Natural killer cell treated with Interleukin-12 subunit alpha and Interleukin-12 subunit beta and Interleukin-15 and Interleukin-18, amount 100 ng/mL, for 72 hours (primary cell): ENCODE measurements at regions not wholly inside any gene's neighbourhood (a gene's known extent, or its start where the extent isn't known, plus 50 kb on each side); places are given as distances from the start of the nearest gene placed in this dataset.

Experiments
- ATAC-seq, 2 donors: fragments of 150-1000 bp; cut with Tn5 transposase in 1 of 2; sonication (Bioruptor Pico), chemical (Tn5 transposase) in 1 of 2; 2 replicates each; pipeline ENCODE4 v1.10.0; 2021
- DNase-seq: peaks from one replicate; pipeline ENCODE4 v3.0.0; 2022; ENCODE audit warnings: low spot score
- H3K27ac Mint-ChIP-seq, 2 donors: 1 replicate in 1 of 2; 2 replicates in 1 of 2; pipeline ENCODE4 v1.8.0; 2022; ENCODE audit warnings: mixed read lengths in 2 of 2, mild to moderate bottlenecking in 1 of 2, moderate library complexity in 1 of 2
- H3K27me3 Mint-ChIP-seq, 2 donors: 1 replicate in 1 of 2; 2 replicates in 1 of 2; pipeline ENCODE4 v1.8.0; 2022; ENCODE audit warnings: mixed read lengths in 2 of 2
- H3K36me3 Mint-ChIP-seq: one replicate; pipeline ENCODE4 v1.8.0; 2022; ENCODE audit warnings: mixed read lengths
- H3K4me1 Mint-ChIP-seq, 2 donors: 1 replicate in 1 of 2; 2 replicates in 1 of 2; pipeline ENCODE4 v1.8.0; 2022; ENCODE audit warnings: low read depth in 2 of 2, mixed read lengths in 2 of 2, mild to moderate bottlenecking in 1 of 2
- H3K4me3 Mint-ChIP-seq: one replicate; pipeline ENCODE4 v1.8.0; 2022; ENCODE audit warnings: mixed read lengths
- H3K9me3 Mint-ChIP-seq: 2 replicates; pipeline ENCODE4 v1.8.0; 2022; ENCODE audit warnings: mixed read lengths

GRCh38 chr3:107063351-107063750 is 313.9 kb upstream of the CCDC54 start:
- H3K27ac Mint-ChIP-seq: no peak overlapping the region
- DNase-seq: no peak
- no peaks in the 10 kb centered on the region for H3K36me3 Mint-ChIP-seq
- H3K9me3 Mint-ChIP-seq: no peaks in the 10 kb centered on the region
- peaks cover 0 to 6% of the 10 kb centered on the region in 2 donors for H3K4me1 Mint-ChIP-seq
- no peak for ATAC-seq
- no peak overlapping the region for H3K4me3 Mint-ChIP-seq
- H3K27me3 Mint-ChIP-seq: peaks cover 9 to 30% of the 10 kb centered on the region in 2 donors

GRCh38 chr3:107064405-107065060 is 312.7 kb upstream of the CCDC54 start:
- no peak for DNase-seq
- no peaks in the 10 kb centered on the region for H3K9me3 Mint-ChIP-seq
- H3K36me3 Mint-ChIP-seq: no peaks in the 10 kb centered on the region
- no peak overlapping the region for H3K27ac Mint-ChIP-seq
- peaks cover 0 to 6% of the 10 kb centered on the region in 2 donors for H3K4me1 Mint-ChIP-seq
- ATAC-seq: peak in 1 of 2 donors; percentile 70
- H3K27me3 Mint-ChIP-seq: peaks cover 11 to 30% of the 10 kb centered on the region in 2 donors
- no peak overlapping the region for H3K4me3 Mint-ChIP-seq

- no peak for DNase-seq
- no peaks in the 10 kb centered on the region for H3K9me3 Mint-ChIP-seq
Measured at GRCh38 chr3:107065094-107065861, 312.0 kb upstream of the CCDC54 start.

GRCh38 chr3:107067421-107067820 is 309.8 kb upstream of the CCDC54 start:
- Mint-ChIP-seq H3K4me1 (peaks cover 0 to 6% of the 10 kb centered on the region in 2 donors), H3K36me3 (no peaks in the 10 kb centered on the region), H3K27me3 (peaks cover 11 to 19% of the 10 kb centered on the region in 2 donors), H3K9me3 (no peaks in the 10 kb centered on the region), H3K27ac (no peak overlapping the region), H3K4me3 (no peak overlapping the region)
- DNase-seq (no peak), ATAC-seq (no peak)

More at GRCh38 chr3:107065094-107065861, 312.0 kb upstream of the CCDC54 start:
- Mint-ChIP-seq H3K27me3 (peaks cover 11 to 30% of the 10 kb centered on the region in 2 donors), H3K27ac (no peak overlapping the region), H3K4me3 (no peak overlapping the region), H3K36me3 (no peaks in the 10 kb centered on the region), H3K4me1 (peaks cover 0 to 6% of the 10 kb centered on the region in 2 donors)
- ATAC-seq: no peak

- Mint-ChIP-seq H3K4me1 (peaks cover 0 to 6% of the 10 kb centered on the region in 2 donors), H3K36me3 (no peaks in the 10 kb centered on the region), H3K9me3 (no peaks in the 10 kb centered on the region), H3K4me3 (no peak overlapping the region), H3K27ac (no peak overlapping the region), H3K27me3 (peaks cover 8 to 12% of the 10 kb centered on the region in 2 donors)
- DNase-seq (no peak), ATAC-seq (no peak)
Measured at GRCh38 chr3:107068980-107069379, 308.3 kb upstream of the CCDC54 start.

GRCh38 chr3:107076946-107077345 is 300.3 kb upstream of the CCDC54 start:
- Mint-ChIP-seq H3K4me1 (no peaks in the 10 kb centered on the region), H3K9me3 (no peaks in the 10 kb centered on the region), H3K36me3 (no peaks in the 10 kb centered on the region), H3K27ac (no peak overlapping the region), H3K4me3 (no peak overlapping the region), H3K27me3 (peaks cover 0 to 2% of the 10 kb centered on the region in 2 donors)
- ATAC-seq (no peak), DNase-seq (no peak)

- H3K36me3 Mint-ChIP-seq: no peaks in the 10 kb centered on the region
- no peak overlapping the region for H3K4me3 Mint-ChIP-seq
- no peaks in the 10 kb centered on the region for H3K9me3 Mint-ChIP-seq
- peaks cover 0 to 2% of the 10 kb centered on the region in 2 donors for H3K27me3 Mint-ChIP-seq
- ATAC-seq: no peak
- no peak for DNase-seq
- no peaks in the 10 kb centered on the region for H3K4me1 Mint-ChIP-seq
- no peak overlapping the region for H3K27ac Mint-ChIP-seq
Measured at GRCh38 chr3:107077391-107077790, 299.8 kb upstream of the CCDC54 start.

- DNase-seq (no peak), ATAC-seq (no peak)
- H3K4me3 Mint-ChIP-seq: no peak overlapping the region
- H3K27ac Mint-ChIP-seq: no peak overlapping the region
- no peaks in the 10 kb centered on the region for H3K4me1 Mint-ChIP-seq
- no peaks in the 10 kb centered on the region for H3K9me3 Mint-ChIP-seq
- peaks cover 0 to 2% of the 10 kb centered on the region in 2 donors for H3K27me3 Mint-ChIP-seq
- H3K36me3 Mint-ChIP-seq: no peaks in the 10 kb centered on the region
Measured at GRCh38 chr3:107082527-107082926, 294.7 kb upstream of the CCDC54 start.

- no peak for DNase-seq
- ATAC-seq: no peak
- H3K4me1 Mint-ChIP-seq: no peaks in the 10 kb centered on the region
- H3K36me3 Mint-ChIP-seq: no peaks in the 10 kb centered on the region
- no peaks in the 10 kb centered on the region for H3K9me3 Mint-ChIP-seq
- H3K27me3 Mint-ChIP-seq: no peaks in the 10 kb centered on the region
- no peak overlapping the region for H3K4me3 Mint-ChIP-seq
- H3K27ac Mint-ChIP-seq: no peak overlapping the region
Measured at GRCh38 chr3:107085261-107085660, 292.0 kb upstream of the CCDC54 start.

- ATAC-seq: no peak
- H3K4me3 Mint-ChIP-seq: no peak overlapping the region
- H3K27me3 Mint-ChIP-seq: peaks cover 2 to 13% of the 10 kb centered on the region in 2 donors
- H3K9me3 Mint-ChIP-seq: no peaks in the 10 kb centered on the region
- H3K36me3 Mint-ChIP-seq: no peaks in the 10 kb centered on the region
- H3K4me1 Mint-ChIP-seq: no peaks in the 10 kb centered on the region
- no peak overlapping the region for H3K27ac Mint-ChIP-seq
- DNase-seq: no peak
Measured at GRCh38 chr3:107092121-107092520, 285.1 kb upstream of the CCDC54 start.

GRCh38 chr3:107098864-107099263 is 278.4 kb upstream of the CCDC54 start:
- Mint-ChIP-seq H3K27me3 (peaks cover 2 to 11% of the 10 kb centered on the region in 2 donors), H3K9me3 (no peaks in the 10 kb centered on the region), H3K27ac (no peak overlapping the region), H3K36me3 (no peaks in the 10 kb centered on the region), H3K4me3 (no peak overlapping the region), H3K4me1 (no peaks in the 10 kb centered on the region)
- no peak for DNase-seq
- ATAC-seq: no peak

GRCh38 chr3:107100137-107100536 is 277.1 kb upstream of the CCDC54 start:
- peaks cover 0 to 13% of the 10 kb centered on the region in 2 donors for H3K27me3 Mint-ChIP-seq
- DNase-seq (no peak), ATAC-seq (no peak)
- no peak overlapping the region for H3K27ac Mint-ChIP-seq
- H3K9me3 Mint-ChIP-seq: no peaks in the 10 kb centered on the region
- no peaks in the 10 kb centered on the region for H3K4me1 Mint-ChIP-seq
- H3K36me3 Mint-ChIP-seq: no peaks in the 10 kb centered on the region
- H3K4me3 Mint-ChIP-seq: no peak overlapping the region

- Mint-ChIP-seq H3K27ac (no peak overlapping the region), H3K27me3 (peaks cover 0 to 16% of the 10 kb centered on the region in 2 donors), H3K36me3 (no peaks in the 10 kb centered on the region), H3K4me3 (no peak overlapping the region), H3K4me1 (no peaks in the 10 kb centered on the region), H3K9me3 (no peaks in the 10 kb centered on the region)
- ATAC-seq: no peak
- no peak for DNase-seq
Measured at GRCh38 chr3:107100573-107100972, 276.7 kb upstream of the CCDC54 start.

- no peak for DNase-seq
- peaks cover 0 to 8% of the 10 kb centered on the region in 2 donors for H3K27me3 Mint-ChIP-seq
Measured at GRCh38 chr3:107103786-107104185, 273.5 kb upstream of the CCDC54 start.

More at GRCh38 chr3:107103786-107104185, 273.5 kb upstream of the CCDC54 start:
- Mint-ChIP-seq H3K4me1 (no peaks in the 10 kb centered on the region), H3K9me3 (peaks cover 7% of the 10 kb centered on the region), H3K36me3 (no peaks in the 10 kb centered on the region), H3K4me3 (no peak overlapping the region), H3K27ac (no peak overlapping the region)
- no peak for ATAC-seq
